HG03460 (cell line): ENCODE measurements at regions not wholly inside any gene's neighbourhood (a gene's known extent, or its start where the extent isn't known, plus 50 kb on each side); places are given as distances from the start of the nearest gene placed in this dataset.

Source experiments
- ATAC-seq: cut with Tn5 transposase; IDR thresholded peaks from one replicate; pipeline ENCODE4 v1.9.1; 2021; ENCODE audit not compliant: unreplicated experiment

GRCh38 chr1:102083192-102083591 is 86.5 kb upstream of the OLFM3 start:
- no peak for ATAC-seq

- ATAC-seq, result no peak
Measured at GRCh38 chr1:102074874-102075273, 78.1 kb upstream of the OLFM3 start.

GRCh38 chr1:102071451-102071850 is 74.7 kb upstream of the OLFM3 start:
- no peak for ATAC-seq

GRCh38 chr1:102050556-102050955 is 53.8 kb upstream of the OLFM3 start:
- ATAC-seq, result no peak

- ATAC-seq, result no peak
Measured at GRCh38 chr1:102047724-102048123, 51.0 kb upstream of the OLFM3 start.
